Endothelial cell (in vitro differentiated cells): ENCODE measurements at regions not wholly inside any gene's neighbourhood (a gene's known extent, or its start where the extent isn't known, plus 50 kb on each side); places are given as distances from the start of the nearest gene placed in this dataset.

Experiments
- DNase-seq: peaks from one replicate; pipeline ENCODE4 v3.0.0; 2021; ENCODE audit warnings: low spot score
- H3K27ac Mint-ChIP-seq: one replicate; pipeline ENCODE4 v1.8.0; 2021; ENCODE audit warnings: mixed read lengths, inconsistent platforms; ENCODE audit not compliant: unreplicated experiment
- H3K27me3 Mint-ChIP-seq: one replicate; pipeline ENCODE4 v1.8.0; 2021; ENCODE audit warnings: mild to moderate bottlenecking, moderate library complexity, mixed read lengths, inconsistent platforms; ENCODE audit not compliant: unreplicated experiment
- H3K36me3 Mint-ChIP-seq: one replicate; pipeline ENCODE4 v1.8.0; 2021; ENCODE audit warnings: mild to moderate bottlenecking, low read depth, mixed read lengths, inconsistent platforms; ENCODE audit not compliant: unreplicated experiment
- H3K4me1 Mint-ChIP-seq: one replicate; pipeline ENCODE4 v1.8.0; 2021; ENCODE audit warnings: mild to moderate bottlenecking, mixed read lengths, inconsistent platforms; ENCODE audit not compliant: unreplicated experiment
- H3K4me3 Mint-ChIP-seq: one replicate; pipeline ENCODE4 v1.8.0; 2021; ENCODE audit warnings: mild to moderate bottlenecking, mixed read lengths, inconsistent platforms; ENCODE audit not compliant: unreplicated experiment
- H3K9me3 Mint-ChIP-seq: one replicate; pipeline ENCODE4 v1.8.0; 2021; ENCODE audit warnings: mixed read lengths, inconsistent platforms; ENCODE audit not compliant: unreplicated experiment
- TF ChIP-seq, protein P1 (sequence below): fragments of 200-600 bp; sonication (generic); IDR thresholded peaks from one replicate; pipeline ENCODE4 v1.5.0; 2021; ENCODE audit warnings: antibody characterized with exemption; ENCODE audit not compliant: unreplicated experiment

- Mint-ChIP-seq H3K4me1 (peaks cover 11% of the 10 kb centered on the region), H3K36me3 (no peaks in the 10 kb centered on the region)
- TF ChIP-seq, protein P1, sequence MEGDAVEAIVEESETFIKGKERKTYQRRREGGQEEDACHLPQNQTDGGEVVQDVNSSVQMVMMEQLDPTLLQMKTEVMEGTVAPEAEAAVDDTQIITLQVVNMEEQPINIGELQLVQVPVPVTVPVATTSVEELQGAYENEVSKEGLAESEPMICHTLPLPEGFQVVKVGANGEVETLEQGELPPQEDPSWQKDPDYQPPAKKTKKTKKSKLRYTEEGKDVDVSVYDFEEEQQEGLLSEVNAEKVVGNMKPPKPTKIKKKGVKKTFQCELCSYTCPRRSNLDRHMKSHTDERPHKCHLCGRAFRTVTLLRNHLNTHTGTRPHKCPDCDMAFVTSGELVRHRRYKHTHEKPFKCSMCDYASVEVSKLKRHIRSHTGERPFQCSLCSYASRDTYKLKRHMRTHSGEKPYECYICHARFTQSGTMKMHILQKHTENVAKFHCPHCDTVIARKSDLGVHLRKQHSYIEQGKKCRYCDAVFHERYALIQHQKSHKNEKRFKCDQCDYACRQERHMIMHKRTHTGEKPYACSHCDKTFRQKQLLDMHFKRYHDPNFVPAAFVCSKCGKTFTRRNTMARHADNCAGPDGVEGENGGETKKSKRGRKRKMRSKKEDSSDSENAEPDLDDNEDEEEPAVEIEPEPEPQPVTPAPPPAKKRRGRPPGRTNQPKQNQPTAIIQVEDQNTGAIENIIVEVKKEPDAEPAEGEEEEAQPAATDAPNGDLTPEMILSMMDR = no peak
These were observed 199.0 kb upstream of the LNX1 start for GRCh38 chr4:53790286-53790685.

GRCh38 chr4:53788621-53789020 is 197.3 kb upstream of the LNX1 start:
- Mint-ChIP-seq H3K27me3 (no peaks in the 10 kb centered on the region), H3K27ac (no peak overlapping the region), H3K4me1 (peaks cover 7% of the 10 kb centered on the region), H3K36me3 (no peaks in the 10 kb centered on the region), H3K9me3 (no peaks in the 10 kb centered on the region), H3K4me3 (no peak overlapping the region)
- TF ChIP-seq, protein P1 = no peak
- DNase-seq = no peak

More at GRCh38 chr4:53790286-53790685, 199.0 kb upstream of the LNX1 start:
- no peaks in the 10 kb centered on the region for H3K27me3 Mint-ChIP-seq
- no peak overlapping the region for H3K27ac Mint-ChIP-seq
- no peak for DNase-seq
- no peaks in the 10 kb centered on the region for H3K9me3 Mint-ChIP-seq
- H3K4me3 Mint-ChIP-seq = no peak overlapping the region

GRCh38 chr4:53788011-53788410 is 196.7 kb upstream of the LNX1 start:
- no peak overlapping the region for H3K4me3 Mint-ChIP-seq
- TF ChIP-seq, protein P1 = no peak
- no peak overlapping the region for H3K27ac Mint-ChIP-seq
- DNase-seq = no peak
- no peaks in the 10 kb centered on the region for H3K27me3 Mint-ChIP-seq
- H3K36me3 Mint-ChIP-seq = no peaks in the 10 kb centered on the region
- H3K9me3 Mint-ChIP-seq = no peaks in the 10 kb centered on the region
- H3K4me1 Mint-ChIP-seq = peaks cover 6% of the 10 kb centered on the region

GRCh38 chr4:53786632-53787031 is 195.3 kb upstream of the LNX1 start:
- Mint-ChIP-seq H3K4me3 (no peak overlapping the region), H3K27ac (no peak overlapping the region), H3K4me1 (peaks cover 12% of the 10 kb centered on the region), H3K27me3 (peaks cover 4% of the 10 kb centered on the region), H3K9me3 (no peaks in the 10 kb centered on the region), H3K36me3 (no peaks in the 10 kb centered on the region)
- DNase-seq = no peak
- TF ChIP-seq, protein P1 = no peak

DNA sequence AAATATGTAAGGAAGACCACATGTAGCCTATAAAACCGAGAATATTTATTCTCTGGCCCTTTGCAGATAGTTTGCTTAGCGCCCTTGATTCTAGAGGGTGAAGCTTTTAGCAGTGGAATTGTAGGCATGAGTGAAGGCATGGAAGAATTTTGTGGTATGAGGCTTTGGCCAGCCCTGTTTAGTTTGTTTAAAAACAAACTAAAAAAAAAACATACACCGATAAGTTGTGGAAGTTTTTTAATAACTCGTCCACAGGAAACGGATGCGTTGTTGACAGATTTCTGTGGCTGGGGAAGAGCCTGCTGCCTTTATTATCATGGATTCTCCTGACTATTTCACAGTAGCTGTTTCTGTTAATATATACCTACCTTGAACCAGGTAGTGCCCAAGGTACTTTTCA is 194.7 kb upstream of the LNX1 start:
- no peak overlapping the region for H3K4me3 Mint-ChIP-seq
- TF ChIP-seq, protein P1 = no peak
- H3K27me3 Mint-ChIP-seq = peaks cover 4% of the 10 kb centered on the region
- no peak overlapping the region for H3K27ac Mint-ChIP-seq
- peaks cover 12% of the 10 kb centered on the region for H3K4me1 Mint-ChIP-seq
- no peak for DNase-seq
- H3K36me3 Mint-ChIP-seq = no peaks in the 10 kb centered on the region
- H3K9me3 Mint-ChIP-seq = no peaks in the 10 kb centered on the region
